ENCODE measurements at regions not wholly inside any gene's neighbourhood (a gene's known extent, or its start where the extent isn't known, plus 50 kb on each side); places are given as distances from the start of the nearest gene placed in this dataset.

GRCh38 chr2:23083966-23084365 lies 301.0 kb upstream of the KLHL29 start:
- DNase-seq (ENCODE audit: low spot score) = no peak

GRCh38 chr2:23091019-23091418 lies 294.0 kb upstream of the KLHL29 start:
- no peak for DNase-seq (ENCODE audit: low spot score)

GRCh38 chr2:23091900-23092299 lies 293.1 kb upstream of the KLHL29 start:
- DNase-seq (ENCODE audit: low spot score) = no peak

GRCh38 chr2:23092831-23093230 lies 292.1 kb upstream of the KLHL29 start:
- DNase-seq (ENCODE audit: low spot score) = peak; percentile 8

- DNase-seq (ENCODE audit: low spot score) = no peak
Observed at GRCh38 chr2:23093513-23093912, 291.5 kb upstream of the KLHL29 start.

GRCh38 chr2:23096906-23097602 lies 287.9 kb upstream of the KLHL29 start:
- DNase-seq (ENCODE audit: low spot score) = no peak

- no peak for DNase-seq (ENCODE audit: low spot score)
Observed at GRCh38 chr2:23100406-23100805, 284.6 kb upstream of the KLHL29 start.

GRCh38 chr2:23106242-23106785 lies 278.7 kb upstream of the KLHL29 start:
- no peak for DNase-seq (ENCODE audit: low spot score)

- no peak for DNase-seq (ENCODE audit: low spot score)
Observed at GRCh38 chr2:23107327-23107941, 277.5 kb upstream of the KLHL29 start.

GRCh38 chr2:23111263-23111662 lies 273.7 kb upstream of the KLHL29 start:
- DNase-seq (ENCODE audit: low spot score) = no peak

- DNase-seq (ENCODE audit: low spot score) = no peak
Observed at GRCh38 chr2:23112517-23112916, 272.5 kb upstream of the KLHL29 start.

GRCh38 chr2:23114299-23114698 lies 270.7 kb upstream of the KLHL29 start:
- DNase-seq (ENCODE audit: low spot score) = no peak

- DNase-seq (ENCODE audit: low spot score) = no peak
Observed at GRCh38 chr2:23118313-23118712, 266.7 kb upstream of the KLHL29 start.

GRCh38 chr2:23118894-23119293 lies 266.1 kb upstream of the KLHL29 start:
- DNase-seq (ENCODE audit: low spot score) = no peak

- no peak for DNase-seq (ENCODE audit: low spot score)
Observed at GRCh38 chr2:23120161-23120560, 264.8 kb upstream of the KLHL29 start.

- DNase-seq (ENCODE audit: low spot score) = no peak
Observed at GRCh38 chr2:23121968-23122648, 262.9 kb upstream of the KLHL29 start.

GRCh38 chr2:23122681-23123215 lies 262.2 kb upstream of the KLHL29 start:
- no peak for DNase-seq (ENCODE audit: low spot score)

- DNase-seq (ENCODE audit: low spot score) = no peak
Observed at GRCh38 chr2:23123686-23124085, 261.3 kb upstream of the KLHL29 start.

GRCh38 chr2:23124214-23124750 lies 260.7 kb upstream of the KLHL29 start:
- no peak for DNase-seq (ENCODE audit: low spot score)

GRCh38 chr2:23127465-23127864 lies 257.5 kb upstream of the KLHL29 start:
- DNase-seq (ENCODE audit: low spot score) = no peak

GRCh38 chr2:23128684-23129292 lies 256.2 kb upstream of the KLHL29 start:
- no peak for DNase-seq (ENCODE audit: low spot score)

GRCh38 chr2:23131066-23131575 lies 253.9 kb upstream of the KLHL29 start:
- DNase-seq (ENCODE audit: low spot score) = no peak
